ENCODE measurements at regions not wholly inside any gene's neighbourhood (a gene's known extent, or its start where the extent isn't known, plus 50 kb on each side); places are given as distances from the start of the nearest gene placed in this dataset.

DNA sequence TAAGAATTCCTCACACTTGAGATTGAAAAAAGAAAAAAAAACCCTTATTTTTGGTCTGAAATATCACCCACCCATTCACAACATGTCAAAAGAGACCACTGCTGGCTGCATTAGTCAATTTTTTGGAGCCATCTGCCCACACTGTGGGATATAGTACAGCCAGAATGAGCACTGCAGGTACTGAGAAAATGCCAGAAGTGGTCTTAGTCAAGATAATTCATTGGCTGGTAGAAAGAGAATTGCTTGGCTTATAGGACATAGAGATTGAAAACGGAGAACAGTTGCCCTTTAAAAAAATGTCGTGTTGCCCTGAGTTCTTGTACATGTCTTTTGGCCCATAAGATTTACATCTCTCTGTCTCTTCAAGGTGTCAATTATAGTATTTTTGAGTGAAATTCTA, 1899.5 kb downstream of the OLFM4 start:
- TF ChIP-seq, protein P1, sequence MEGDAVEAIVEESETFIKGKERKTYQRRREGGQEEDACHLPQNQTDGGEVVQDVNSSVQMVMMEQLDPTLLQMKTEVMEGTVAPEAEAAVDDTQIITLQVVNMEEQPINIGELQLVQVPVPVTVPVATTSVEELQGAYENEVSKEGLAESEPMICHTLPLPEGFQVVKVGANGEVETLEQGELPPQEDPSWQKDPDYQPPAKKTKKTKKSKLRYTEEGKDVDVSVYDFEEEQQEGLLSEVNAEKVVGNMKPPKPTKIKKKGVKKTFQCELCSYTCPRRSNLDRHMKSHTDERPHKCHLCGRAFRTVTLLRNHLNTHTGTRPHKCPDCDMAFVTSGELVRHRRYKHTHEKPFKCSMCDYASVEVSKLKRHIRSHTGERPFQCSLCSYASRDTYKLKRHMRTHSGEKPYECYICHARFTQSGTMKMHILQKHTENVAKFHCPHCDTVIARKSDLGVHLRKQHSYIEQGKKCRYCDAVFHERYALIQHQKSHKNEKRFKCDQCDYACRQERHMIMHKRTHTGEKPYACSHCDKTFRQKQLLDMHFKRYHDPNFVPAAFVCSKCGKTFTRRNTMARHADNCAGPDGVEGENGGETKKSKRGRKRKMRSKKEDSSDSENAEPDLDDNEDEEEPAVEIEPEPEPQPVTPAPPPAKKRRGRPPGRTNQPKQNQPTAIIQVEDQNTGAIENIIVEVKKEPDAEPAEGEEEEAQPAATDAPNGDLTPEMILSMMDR (IDR thresholded peaks at IDR 0.05; ENCODE audit: control extremely low read depth in 1 of 3, insufficient read depth in 1 of 3, low read depth in 1 of 3, low read length in 3 of 3): no peak
- TF ChIP-seq, protein P2, sequence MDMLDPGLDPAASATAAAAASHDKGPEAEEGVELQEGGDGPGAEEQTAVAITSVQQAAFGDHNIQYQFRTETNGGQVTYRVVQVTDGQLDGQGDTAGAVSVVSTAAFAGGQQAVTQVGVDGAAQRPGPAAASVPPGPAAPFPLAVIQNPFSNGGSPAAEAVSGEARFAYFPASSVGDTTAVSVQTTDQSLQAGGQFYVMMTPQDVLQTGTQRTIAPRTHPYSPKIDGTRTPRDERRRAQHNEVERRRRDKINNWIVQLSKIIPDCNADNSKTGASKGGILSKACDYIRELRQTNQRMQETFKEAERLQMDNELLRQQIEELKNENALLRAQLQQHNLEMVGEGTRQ (IDR thresholded peaks at IDR 0.05; ENCODE audit: low read length): no peak

Data from H1 (cell line).